GM12878 (cell line): ENCODE measurements at regions not wholly inside any gene's neighbourhood (a gene's known extent, or its start where the extent isn't known, plus 50 kb on each side); places are given as distances from the start of the nearest gene placed in this dataset.

Experiments
- ASH2L ChIP-seq: fragments of 300-600, 200-600 bp; sonication (generic); IDR thresholded peaks from 2 replicates; pipeline ENCODE4 v1.6.1; 2017; ENCODE audit warnings: low read depth, mild to moderate bottlenecking, borderline replicate concordance
- ATF7 ChIP-seq: fragments of 450-650 bp; IDR thresholded peaks from 2 replicates; pipeline ENCODE4 v1.6.1; 2016; ENCODE audit warnings: low read depth, mild to moderate bottlenecking
- BCL11A ChIP-seq: IDR thresholded peaks from 2 replicates; pipeline ENCODE4 v1.6.1; 2011; ENCODE audit warnings: low read depth, low read length
- BHLHE40 ChIP-seq, 2 experiments: fragments of 450-650 bp in 1 of 2; IDR thresholded peaks; 2 replicates each; pipeline ENCODE4 v1.6.1; 2011 to 2017; ENCODE audit warnings: low read depth in 2 of 2, borderline replicate concordance in 1 of 2, improper control_type of control experiment in 1 of 2, low read length in 1 of 2, mild to moderate bottlenecking in 1 of 2
- CEBPB ChIP-seq, 2 experiments: fragments of 150-350 bp in 1 of 2; IDR thresholded peaks; 2 replicates each; pipeline ENCODE4 v1.6.1; 2012 to 2014; ENCODE audit warnings: low read depth in 2 of 2, low read length in 2 of 2, borderline replicate concordance in 1 of 2, inconsistent platforms in 1 of 2
- CREM ChIP-seq: IDR thresholded peaks from 2 replicates; pipeline ENCODE4 v1.6.1; 2014; ENCODE audit warnings: antibody characterized with exemption, low read depth
- CUX1 ChIP-seq: IDR thresholded peaks from 2 replicates; pipeline ENCODE4 v1.6.1; 2012; ENCODE audit warnings: improper control_type of control experiment, low read depth, low read length; ENCODE audit not compliant: insufficient replicate concordance
- GATAD2B ChIP-seq: fragments of 450-650 bp; conservative IDR thresholded peaks from 2 replicates; pipeline ENCODE4 v1.6.1; 2017; ENCODE audit warnings: low read depth, mild to moderate bottlenecking, moderate library complexity
- HDAC2 ChIP-seq: fragments of 200-600 bp; sonication (generic); IDR thresholded peaks from 2 replicates; pipeline ENCODE4 v1.6.1; 2017
- HDGF ChIP-seq: fragments of 450-650 bp; IDR thresholded peaks from 2 replicates; pipeline ENCODE4 v1.6.1; 2016; ENCODE audit warnings: antibody characterized with exemption
- MLLT1 ChIP-seq: fragments of 450-650 bp; IDR thresholded peaks from 2 replicates; pipeline ENCODE4 v1.6.1; 2016; ENCODE audit warnings: mild to moderate bottlenecking
- NR2F1 ChIP-seq: fragments of 450-650 bp; conservative IDR thresholded peaks from 2 replicates; pipeline ENCODE4 v1.6.1; 2017; ENCODE audit warnings: mild to moderate bottlenecking
- POLR2AphosphoS5 ChIP-seq: IDR thresholded peaks from 2 replicates; pipeline ENCODE4 v1.6.1; 2011; ENCODE audit warnings: mild to moderate bottlenecking, low read length, inconsistent platforms
- RAD21 ChIP-seq: IDR thresholded peaks from 2 replicates; pipeline ENCODE4 v1.6.1; 2011; ENCODE audit warnings: mild to moderate bottlenecking, low read depth, low read length, moderate library complexity; ENCODE audit not compliant: insufficient read depth
- SMAD1 ChIP-seq: fragments of 450-650 bp; IDR thresholded peaks from 2 replicates; pipeline ENCODE4 v1.6.1; 2018; ENCODE audit warnings: mild to moderate bottlenecking, low read depth; ENCODE audit not compliant: partially characterized antibody
- SMC3 ChIP-seq: IDR thresholded peaks from 2 replicates; pipeline ENCODE4 v1.6.1; 2011; ENCODE audit warnings: low read length, improper control_type of control experiment, borderline replicate concordance
- TBL1XR1 ChIP-seq: IDR thresholded peaks from 2 replicates; pipeline ENCODE4 v1.6.1; 2012; ENCODE audit warnings: low read depth, low read length, improper control_type of control experiment
- TCF12 ChIP-seq: IDR thresholded peaks from 2 replicates; pipeline ENCODE4 v1.6.1; 2011; ENCODE audit warnings: low read depth, mild to moderate bottlenecking, low read length
- WRNIP1 ChIP-seq: IDR thresholded peaks from 2 replicates; pipeline ENCODE4 v1.6.1; 2011; ENCODE audit warnings: low read depth, low read length, improper control_type of control experiment, borderline replicate concordance
- ZBTB4 ChIP-seq: fragments of 450-650 bp; formaldehyde crosslinking; IDR thresholded peaks from 2 replicates; pipeline ENCODE4 v1.4.0; 2022; ENCODE audit warnings: mild to moderate bottlenecking, moderate library complexity
- ZNF384 ChIP-seq: IDR thresholded peaks from 2 replicates; pipeline ENCODE4 v1.6.1; 2012; ENCODE audit warnings: low read depth, mild to moderate bottlenecking, low read length, improper control_type of control experiment, borderline replicate concordance

GRCh38 chr2:181235683-181236459 lies 221.3 kb upstream of the ITGA4 start (continued):
- TF ChIP-seq ZBTB4 (CRISPR knock-in tag) (0 out of 2 replicates have a peak, but pooled peaks have one; percentile 32), SMC3 (no peak), RAD21 (peak; percentile 32; the same call in 1 of the 2 replicates), WRNIP1 (no peak), BHLHE40 (IDR thresholded peaks at IDR 0.05; ENCODE audit: borderline replicate concordance in 1 of 2, low read depth in 2 of 2, low read length in 1 of 2) (peak; percentile 45 to 47; a peak in 1 of 4 replicates), POLR2AphosphoS5 (no peak), CREM (peak; percentile 92), TBL1XR1 (peak; percentile 96), MLLT1 (peak; percentile 91), HDGF (no peak), CEBPB (IDR thresholded peaks at IDR 0.05; ENCODE audit: borderline replicate concordance in 1 of 2, low read depth in 2 of 2, low read length in 2 of 2) (peak in 1 of 2 experiments; percentile 100; a peak in 2 of 4 replicates), ASH2L (no peak), NR2F1 (peak; percentile 94), TCF12 (peak; percentile 39; the same call in 1 of the 2 replicates), BCL11A (peak; percentile 100), SMAD1 (no peak), GATAD2B (peak; percentile 70), CUX1 (no peak), ZNF384 (no peak), ATF7 (peak; percentile 71), HDAC2 (no peak)
